Activated CD8-positive, alpha-beta memory T cell treated with anti-CD3 and anti-CD28 coated beads for 48 hours (primary cell): ENCODE measurements at regions not wholly inside any gene's neighbourhood (a gene's known extent, or its start where the extent isn't known, plus 50 kb on each side); places are given as distances from the start of the nearest gene placed in this dataset.

Source experiments
- DNase-seq, 3 experiments: peaks; one replicate each; pipeline ENCODE4 v3.0.0-alpha.2; 2020; ENCODE audit warnings: low read depth in 2 of 3, low spot score in 2 of 3

DNA sequence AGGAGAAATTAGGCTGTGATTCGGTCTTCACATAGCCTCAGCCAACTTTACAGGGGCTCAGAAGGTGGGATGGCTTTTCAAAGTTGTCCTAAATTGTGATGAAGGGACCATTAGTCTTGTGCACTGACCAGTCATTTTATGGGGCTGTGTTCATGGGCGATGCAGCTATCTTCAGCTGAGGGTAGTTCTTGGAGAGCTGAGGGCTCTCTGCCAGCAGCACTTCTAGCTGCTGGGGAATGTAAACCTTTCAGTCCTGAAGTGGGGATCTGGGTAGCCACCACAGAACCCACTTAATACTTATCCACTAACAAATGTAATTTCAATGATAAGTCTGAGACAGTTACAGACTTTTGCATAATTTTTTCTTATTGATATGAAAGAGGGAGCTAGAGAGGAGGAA lies 270.6 kb downstream of the AEBP2 start:
- no peak for DNase-seq

DNA sequence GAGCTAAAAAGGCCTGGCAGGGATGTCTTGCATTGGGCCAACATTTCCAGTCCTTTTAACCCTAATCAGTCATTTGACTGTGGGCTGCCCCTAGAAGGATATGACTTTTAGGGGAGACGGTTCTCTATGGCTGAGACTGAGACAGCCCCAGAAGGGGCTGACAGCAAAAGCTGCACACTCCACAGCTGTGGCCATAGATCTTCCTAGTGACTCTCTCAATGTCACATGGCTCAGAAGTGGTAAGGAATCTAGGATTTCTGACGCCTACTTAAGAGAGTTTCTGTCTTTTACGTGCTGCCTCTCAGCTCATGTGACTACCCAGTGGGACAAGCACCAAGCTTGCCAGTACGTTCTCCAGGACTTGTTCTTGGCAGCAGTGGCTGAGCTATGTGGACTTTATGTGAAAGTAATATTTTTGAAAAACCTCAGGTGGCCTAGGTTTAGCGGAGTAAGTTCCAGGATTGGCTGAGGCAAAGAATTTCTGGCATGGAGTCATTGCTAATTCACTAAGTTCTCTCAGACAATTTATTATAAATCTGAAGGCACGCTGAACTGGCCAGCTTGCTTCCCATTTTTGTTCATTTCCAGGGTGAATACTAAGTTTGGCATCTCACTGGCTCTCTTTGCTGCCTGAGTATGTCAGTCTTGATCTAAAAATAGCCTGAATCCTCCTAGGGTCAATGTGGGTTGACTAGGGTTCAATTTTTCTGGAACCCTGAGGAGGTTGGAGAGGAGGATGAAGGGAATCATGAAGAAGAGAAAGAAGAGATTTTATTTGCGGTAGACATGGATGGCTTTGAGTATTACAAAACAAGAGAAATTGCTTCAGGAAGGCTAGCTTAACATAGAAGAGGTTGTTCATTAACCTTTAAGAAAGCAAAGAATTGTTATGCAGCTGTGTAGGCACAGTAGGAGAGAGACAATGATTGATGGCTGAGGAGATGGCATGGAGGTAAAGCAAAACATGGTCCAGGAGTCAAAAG lies 271.8 kb downstream of the AEBP2 start:
- no peak for DNase-seq

DNA sequence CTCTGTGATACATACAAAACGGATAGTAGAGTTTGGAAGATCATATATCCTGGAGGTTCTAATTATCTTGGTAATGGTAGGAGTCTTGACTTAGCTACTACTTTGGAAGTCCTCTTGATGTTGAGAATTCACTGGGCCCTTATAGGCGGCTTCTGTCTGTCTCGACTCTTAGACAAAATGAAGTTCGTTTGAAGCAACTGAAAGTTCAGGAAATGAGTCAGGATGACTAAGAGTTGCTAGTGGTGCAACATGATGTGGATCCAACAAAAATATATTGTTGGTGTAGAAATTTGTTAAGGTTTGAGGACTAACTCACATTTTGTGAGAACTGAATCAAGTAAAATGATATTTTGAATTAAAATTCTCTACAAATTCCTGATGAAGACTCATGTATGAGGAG lies 272.7 kb downstream of the AEBP2 start:
- no peak for DNase-seq

DNA sequence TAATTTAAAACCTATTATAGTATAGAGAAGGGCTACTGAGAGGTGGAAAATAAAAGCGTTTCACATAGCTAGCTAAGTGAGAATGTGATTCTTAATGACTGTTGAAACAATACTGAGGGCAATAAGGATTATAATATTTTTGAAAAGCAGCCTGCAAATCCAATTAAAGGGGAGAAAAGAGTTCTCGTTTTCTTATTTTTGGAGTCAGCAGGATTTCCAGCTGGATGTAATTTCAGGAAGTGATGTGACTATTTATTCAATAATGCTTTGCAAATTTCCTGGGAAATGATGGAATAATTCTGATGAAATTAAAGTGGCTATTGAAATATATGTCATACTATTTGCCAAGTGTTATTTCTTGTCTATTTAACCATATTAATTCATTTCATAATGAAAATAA lies 279.1 kb downstream of the AEBP2 start:
- DNase-seq = no peak

DNA sequence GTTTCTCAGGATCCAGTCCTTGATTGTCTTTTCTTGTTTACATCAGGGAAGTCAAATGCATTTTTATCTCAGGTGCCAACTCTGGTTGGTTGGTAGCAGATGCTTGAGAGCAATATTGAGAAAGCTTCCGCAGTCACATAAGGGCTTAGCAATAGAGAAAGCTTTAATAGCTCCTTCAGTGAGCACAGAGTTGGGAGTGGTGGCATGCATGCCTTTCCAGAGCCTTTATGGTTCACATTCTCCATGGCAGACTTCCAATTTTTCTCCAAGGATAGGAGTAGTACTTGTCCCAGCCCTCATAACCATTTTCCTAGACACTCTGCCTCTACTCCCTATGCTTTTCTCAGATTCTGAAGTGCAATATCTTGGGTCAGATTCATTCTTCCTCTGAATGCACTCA lies 280.4 kb downstream of the AEBP2 start:
- DNase-seq = no peak

DNA sequence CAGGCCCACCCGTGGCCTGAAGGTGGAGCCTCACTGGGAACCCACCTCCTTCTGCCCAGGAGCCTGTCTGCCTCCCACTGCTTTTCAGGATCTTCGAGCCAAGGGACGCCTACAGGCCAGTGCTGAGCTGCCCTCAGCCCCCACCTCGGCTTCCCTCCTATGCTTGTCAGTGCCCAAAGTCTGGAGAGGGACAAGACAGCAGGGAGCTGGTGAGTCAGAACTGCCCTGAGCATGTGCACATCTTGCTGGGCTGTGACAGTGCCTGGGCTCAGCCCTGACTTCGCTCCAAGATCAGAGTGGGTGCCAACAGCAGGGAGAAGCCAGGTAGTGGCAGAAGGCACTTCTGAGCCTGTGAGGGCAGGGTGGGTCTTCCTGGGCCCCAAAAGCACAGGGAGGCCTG lies 286.8 kb downstream of the AEBP2 start:
- DNase-seq = no peak

DNA sequence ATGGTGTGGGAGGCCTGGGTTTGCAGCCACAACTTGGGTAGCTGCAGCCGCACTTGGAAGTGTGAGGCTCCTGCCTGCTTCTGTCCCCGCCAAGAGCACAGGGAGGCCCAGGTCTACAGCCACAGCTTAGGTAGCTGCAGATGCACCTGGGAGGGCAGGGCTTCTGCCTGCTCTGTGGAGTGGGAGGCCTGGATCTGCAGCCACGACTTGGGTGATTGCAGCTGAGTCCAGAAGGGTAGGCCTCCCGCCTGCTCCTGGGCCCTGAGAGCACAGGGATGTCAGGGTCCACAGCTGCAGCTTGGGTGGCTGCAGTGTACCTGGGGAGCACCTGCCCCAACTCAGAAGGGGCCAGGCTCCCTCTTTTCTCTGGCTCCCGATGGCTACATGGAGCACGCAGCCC lies 287.3 kb downstream of the AEBP2 start:
- no peak for DNase-seq

DNA sequence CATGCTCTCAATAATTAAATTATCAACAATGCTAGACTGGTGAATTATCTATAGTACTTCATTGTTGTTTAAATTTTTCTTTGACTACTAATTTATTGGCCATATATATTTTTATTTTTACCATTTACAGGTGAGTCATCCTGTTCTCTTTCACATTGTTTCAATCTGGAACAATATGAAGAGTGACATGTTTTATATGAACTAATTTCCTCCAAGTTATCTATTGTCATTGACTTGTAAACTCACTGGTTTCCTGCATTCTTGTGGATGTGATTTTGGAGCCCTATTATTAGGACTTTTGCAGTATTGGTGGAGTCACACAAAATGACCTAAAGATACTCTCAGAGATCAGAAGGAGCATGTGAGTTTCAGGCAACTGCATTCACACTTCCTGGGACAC lies 297.7 kb downstream of the AEBP2 start:
- no peak for DNase-seq

DNA sequence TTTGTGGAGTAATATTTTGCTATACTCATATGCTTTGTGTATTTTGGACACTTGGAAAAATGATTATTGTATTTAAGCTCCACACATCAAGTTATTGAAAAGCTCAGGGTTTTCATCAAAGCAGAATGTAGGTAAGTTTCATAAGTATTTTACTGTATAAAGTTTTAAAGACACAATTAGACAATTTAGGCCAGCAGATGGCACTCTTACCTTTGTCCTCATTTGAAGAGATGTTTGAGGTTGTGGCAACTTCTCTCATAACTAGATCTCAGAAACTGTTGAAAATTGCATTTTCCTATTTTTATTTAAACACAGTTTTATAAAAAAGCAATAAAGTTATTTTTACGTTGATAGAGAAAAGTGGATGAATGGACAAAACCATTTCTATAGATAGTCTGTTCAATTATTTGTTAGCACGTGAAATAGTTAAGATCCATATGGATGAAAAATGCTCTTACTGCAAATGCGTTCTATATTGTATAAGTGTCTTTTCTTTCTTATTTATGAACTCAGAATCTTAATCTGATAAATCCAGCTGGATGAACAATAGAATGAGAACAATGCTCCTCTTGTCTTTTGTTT lies 300.0 kb downstream of the AEBP2 start:
- DNase-seq = no peak

DNA sequence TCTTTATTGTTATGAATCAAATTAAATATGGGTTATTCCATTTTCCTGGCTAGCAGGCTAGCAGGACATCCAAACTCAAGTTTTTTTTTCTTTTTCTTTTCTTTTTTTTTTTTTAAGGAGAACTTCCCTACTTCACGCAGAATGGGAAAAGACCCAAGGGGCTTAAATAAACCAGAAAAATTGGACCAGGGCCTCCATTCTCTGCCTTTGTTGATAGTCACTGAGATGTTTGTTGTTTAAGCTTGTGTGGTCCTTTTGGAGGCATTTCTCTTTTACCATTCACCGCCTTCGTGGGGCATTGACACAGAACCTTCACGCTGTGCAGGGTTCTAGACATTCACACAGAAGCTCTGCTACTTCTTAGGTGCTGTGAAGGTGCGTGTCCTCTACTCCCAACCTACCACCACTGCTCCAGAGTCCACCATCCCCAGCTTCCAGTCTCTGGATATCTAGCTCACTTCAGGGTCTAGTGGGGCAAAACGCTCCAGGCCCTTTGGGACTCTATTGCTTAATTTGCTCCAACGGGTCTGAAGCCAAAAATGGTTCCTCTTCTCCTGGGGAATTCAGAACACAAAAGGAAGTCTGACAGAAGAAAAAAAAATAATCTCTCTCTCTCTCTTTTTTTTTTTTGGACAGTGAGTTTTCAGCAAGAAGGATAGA lies 301.3 kb downstream of the AEBP2 start:
- DNase-seq = no peak

DNA sequence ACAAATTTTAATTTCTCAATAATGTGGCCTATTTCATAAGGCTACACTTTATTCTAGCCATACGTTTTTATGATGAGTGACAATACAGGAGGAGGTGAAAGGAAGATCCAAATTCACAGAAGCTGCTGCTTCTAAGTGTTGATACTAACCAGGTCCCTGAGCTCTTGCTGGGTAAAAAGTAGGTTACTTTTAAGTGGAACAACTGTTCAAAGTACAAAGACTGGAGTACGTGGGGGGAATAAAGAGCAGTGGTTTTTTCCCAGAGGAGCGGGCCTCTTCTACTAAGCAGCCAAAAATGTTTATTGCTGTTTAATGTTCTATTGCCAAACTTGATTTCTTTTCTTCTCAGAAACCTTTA lies 301.8 kb downstream of the AEBP2 start:
- DNase-seq = no peak

DNA sequence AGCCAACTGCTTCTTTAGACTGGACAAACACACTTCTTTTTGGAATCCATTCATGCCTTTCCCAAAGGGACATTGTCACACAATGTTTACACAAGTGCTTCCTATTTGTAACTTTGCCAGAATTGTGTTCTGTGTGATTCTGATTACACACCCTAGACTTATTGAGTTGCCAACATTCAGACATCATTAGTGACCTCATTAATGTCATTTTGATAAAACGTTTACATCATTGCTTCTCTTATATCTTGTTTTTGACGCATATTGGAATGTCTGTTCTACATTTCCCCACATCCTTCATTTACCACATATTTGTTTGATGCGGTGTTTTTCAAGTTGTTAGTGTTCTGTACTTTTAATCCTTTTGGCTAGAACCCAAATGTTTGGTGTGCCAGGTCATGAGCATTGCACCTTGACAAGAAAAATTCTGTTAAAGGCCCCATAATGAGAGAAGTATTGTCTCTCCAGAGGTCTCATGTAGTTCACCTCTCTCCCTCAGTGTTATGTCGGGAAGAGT lies 305.5 kb downstream of the AEBP2 start:
- DNase-seq = no peak

DNA sequence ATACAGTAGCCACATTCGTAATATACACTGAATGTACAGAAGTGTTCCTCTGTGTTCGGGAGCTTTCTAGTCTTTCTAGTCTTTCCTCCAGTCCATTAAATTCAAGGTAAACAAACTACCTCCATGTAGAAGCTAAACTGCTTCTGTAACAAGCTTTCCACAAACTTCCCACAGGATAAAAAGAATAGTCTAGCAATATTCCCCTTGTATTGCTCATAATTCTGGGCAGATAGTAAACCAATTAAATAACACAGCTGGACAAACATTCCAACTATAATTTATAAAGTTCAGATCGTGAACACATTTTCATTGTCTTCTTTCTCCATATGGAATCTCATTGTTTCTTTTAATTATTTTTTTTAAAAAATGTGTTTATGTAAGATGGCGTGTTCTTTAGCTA lies 307.2 kb downstream of the AEBP2 start:
- DNase-seq = no peak

DNA sequence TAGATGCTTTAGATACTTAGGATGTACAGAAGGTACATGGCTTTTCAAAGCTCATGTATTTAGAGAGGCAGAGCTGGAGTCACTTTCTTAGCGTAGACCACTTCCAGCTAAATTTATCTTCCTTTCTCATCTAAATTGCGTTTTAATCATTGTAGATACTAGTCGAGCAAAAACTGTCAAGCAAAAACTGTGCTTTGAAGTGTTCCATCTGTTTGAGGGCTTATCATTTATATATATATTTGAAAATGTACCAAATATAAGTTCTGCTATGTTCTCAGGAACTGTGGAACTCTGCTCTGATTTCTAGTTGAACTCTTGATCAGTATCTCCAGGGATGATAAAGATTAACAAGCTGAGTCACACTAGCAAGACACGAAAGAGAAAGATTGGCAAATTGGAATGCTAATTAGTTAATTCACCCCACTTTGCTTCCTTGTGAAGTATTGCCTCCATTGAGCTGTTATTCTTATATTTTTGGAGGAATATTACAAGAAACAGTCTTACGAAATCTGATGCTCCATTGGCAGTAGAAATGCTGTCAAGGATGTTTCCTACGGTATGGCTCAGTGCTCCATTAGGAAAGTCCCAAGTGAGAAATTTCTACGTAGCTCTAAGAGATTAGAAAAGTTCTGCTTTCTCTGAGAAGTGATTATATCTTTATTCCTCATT lies 310.7 kb downstream of the AEBP2 start:
- DNase-seq = no peak

DNA sequence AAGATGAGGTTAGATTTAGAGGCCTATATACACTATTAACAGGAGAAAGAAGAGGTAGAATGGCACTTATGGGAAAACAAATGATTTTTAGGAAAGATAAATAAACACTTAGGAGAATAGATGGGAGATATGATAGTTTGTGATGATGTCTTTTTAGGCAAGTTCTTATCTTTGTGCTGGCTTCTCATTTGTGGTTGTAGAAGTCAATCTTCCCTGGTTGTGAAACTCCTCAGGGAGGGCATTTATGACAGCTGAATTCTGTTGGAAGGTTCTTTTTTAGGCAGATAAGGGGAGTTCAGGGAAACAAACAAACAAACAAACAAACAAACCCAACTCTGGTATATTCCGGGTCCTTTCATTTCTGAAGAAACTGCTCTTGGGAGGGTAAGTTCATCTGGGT lies 311.8 kb downstream of the AEBP2 start:
- DNase-seq = no peak

DNA sequence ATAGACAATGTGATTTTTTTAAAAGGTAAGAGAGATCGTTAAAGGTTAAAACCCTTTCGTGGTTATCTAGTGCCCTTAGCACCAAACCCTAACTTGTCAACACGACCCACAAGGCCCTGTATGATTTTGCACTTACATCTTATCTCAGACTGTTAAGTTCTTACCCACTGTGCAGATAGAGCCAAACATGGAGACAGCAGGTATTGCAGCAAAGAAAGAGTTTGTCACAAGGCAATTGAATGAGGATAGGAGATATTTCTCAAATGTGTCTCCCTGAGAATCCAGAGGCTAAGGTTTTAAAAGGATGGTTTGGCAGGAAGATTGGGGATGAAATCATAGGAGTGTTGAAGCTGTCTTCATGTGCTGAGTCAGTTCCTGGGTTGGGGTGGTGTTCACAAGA lies 313.4 kb downstream of the AEBP2 start:
- DNase-seq = no peak

DNA sequence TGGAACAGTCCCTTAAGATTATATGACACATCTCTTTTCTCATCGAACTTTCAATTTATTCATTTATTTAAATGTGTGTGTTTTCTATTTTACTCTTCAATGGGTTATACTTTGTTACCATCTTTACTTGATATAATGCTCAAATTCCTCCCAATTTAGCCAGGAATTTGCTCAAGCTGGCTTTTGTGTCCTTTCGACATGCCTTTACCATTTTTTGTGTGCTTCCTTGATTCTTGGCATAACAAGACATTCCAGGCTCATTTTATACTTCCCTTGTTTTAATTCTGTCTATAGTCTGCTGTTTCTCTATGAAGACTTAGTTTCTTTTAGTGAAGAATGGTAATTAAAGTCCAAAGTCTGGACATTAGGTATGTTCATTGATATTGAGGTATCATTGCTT lies 315.8 kb downstream of the AEBP2 start:
- no peak for DNase-seq

DNA sequence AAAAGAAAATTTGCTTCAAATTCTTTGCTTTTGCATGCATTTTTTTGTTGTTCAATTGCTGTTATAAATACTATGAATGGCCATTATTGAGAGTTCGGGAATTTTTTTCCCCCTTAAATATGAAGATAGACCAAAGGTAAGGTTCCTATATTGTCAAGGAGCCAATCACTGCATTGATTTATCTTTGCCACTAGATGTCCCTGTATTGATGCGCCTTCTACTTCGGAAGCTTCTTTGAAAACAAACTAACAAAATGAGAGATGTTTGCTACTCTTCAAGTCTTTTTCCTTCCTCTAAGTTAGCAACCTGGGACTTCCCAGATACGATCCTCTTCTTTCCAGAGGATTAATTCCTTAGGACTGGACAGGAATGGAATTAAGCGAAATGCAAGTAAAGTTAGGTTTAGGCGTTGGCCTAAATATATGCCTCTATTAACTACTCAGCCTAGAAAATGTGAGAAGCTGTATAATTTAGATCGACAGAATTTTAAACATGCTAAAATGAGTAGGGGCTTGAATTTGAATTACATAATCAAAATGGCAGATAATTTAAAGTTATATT lies 318.1 kb downstream of the AEBP2 start:
- DNase-seq = no peak

DNA sequence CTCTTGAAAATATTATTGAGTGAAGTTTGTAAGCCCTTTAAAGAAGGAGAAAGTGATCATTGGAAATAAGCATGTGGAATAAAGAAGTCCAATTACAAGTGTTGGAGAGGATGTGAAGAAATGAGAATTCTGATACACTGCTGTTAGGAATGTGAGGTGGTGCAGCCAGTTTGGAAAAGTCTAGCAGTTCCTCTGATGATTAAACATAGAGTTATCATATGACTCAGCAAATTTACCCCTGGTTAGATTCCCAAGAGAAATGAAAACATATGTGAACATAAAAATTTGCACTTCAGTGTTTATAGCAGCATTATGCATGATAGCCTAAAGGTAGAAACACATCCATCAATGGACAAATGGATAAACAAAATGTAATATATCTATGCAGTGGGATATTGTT lies 319.9 kb downstream of the AEBP2 start:
- DNase-seq = no peak

DNA sequence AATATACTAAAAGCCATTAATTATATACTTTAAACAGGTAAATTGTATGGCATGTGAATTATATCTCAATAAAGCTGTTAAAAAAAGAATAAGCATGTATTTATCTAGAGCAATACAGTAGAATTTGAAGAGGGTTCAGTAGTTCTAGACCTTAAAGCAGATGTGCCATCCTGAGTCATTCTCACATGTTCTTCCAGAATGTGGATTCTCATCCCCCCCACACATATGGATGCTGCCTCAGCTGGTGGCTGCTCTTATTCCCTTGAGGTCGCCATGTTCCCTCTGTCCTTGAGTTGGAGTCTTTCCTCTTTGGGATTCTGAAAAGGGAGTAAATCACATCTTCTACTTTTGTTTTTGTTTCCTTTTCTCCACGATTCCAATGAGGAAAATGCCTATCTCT lies 321.3 kb downstream of the AEBP2 start:
- no peak for DNase-seq

DNA sequence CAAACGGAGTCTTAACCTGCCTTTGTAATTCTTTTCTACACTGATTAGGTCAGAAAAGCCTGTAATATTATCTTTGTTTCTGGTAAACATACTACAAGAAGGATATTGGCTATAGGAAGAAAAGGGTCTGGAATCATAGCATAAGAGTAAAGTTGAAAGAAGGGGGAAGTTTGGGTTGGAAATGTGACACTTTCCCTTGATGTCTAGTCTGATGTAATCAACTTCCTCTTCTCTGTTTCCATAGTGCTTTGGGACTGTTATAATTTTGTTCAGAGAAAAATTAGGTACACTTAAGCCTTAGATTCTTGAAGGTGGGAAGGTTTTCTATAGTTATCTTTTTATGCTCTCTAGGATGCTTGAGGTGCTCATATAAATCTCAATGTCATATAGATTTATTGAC lies 322.2 kb downstream of the AEBP2 start:
- no peak for DNase-seq
